AG20443 (cell line): ENCODE measurements at regions not wholly inside any gene's neighbourhood (a gene's known extent, or its start where the extent isn't known, plus 50 kb on each side); places are given as distances from the start of the nearest gene placed in this dataset.
"Not testable (repeated sequence)": the region's sequence is repeated elsewhere in the genome, so short reads cannot be mapped to it uniquely, and the experiment has no call there.

Source experiments
- DNase-seq: peaks from one replicate; pipeline ENCODE4 v3.0.0; 2012; ENCODE audit warnings: low spot score, mixed read lengths

DNA sequence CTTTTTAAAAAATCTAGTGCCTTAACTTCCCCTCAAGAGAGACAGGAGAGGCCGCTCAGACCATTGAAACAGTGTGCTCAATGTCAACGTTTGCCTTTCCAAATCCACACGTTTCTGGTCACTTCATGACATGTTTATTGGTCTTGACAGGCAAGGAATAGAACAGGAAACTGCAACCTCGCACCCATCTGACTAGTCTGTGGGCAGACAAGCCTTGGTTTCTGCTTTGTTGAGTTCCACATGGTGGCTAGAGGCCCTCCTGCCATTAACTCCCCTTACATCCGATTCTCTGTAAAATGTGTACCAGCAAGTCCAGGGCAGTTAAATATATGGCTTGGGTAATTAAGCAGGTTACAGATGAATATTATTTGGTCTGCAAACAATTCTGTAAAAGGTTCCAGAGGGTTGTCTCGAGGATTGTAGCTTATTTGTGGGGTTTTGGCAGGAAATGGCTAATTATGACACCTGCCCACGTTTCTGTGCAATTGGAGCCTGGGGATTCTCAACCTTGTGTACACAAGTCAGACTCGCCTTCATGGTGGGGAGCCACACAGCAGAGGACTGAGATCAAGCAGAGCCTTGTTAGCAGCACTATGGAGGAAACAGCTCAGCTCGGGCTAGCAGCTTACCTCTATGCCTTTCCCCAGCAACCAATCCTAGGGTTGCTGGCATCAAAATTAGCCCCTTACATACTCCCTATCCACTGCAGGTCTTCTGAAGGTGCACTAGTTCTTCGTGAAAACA is 317.5 kb upstream of the IGF1R start:
- DNase-seq, result no peak

DNA sequence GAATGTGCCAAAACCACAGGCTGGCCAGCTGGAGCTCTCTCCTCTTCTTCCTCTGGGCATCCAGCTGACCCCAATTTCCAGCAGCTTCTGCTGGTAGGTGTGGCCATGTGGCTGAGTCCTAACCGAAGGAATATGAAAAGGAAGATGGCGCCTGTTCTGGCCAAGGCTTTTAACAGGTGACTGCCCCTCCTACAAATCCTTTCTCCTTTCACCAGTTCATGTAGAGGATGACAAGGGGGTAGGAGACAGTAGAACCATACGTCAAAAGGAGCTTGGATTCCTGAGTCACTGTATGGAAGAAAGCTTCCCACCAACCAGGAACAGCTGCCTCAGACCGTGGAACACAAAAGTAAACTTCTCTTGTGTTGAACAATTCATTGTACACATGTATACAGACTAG is 316.7 kb upstream of the IGF1R start:
- no peak for DNase-seq

DNA sequence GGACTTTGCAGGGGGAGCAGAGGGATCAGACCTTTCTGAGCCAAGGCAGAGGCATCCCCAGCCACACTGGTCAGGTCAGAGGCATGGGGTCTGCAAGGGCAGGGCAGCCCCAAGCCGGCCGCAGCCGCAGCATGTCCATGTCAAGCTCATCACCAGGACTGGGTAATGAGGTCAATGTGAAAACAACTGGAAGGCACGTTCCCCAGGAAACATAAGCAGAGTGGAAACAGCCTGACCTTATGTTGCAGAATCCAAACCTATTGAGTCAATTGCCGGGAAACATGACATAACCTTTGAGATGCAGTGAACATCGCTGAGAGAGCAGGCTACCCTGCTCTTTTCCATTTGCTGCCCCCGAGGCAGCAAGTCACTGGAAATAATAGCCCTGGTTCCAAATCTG is 315.1 kb upstream of the IGF1R start:
- no peak for DNase-seq

DNA sequence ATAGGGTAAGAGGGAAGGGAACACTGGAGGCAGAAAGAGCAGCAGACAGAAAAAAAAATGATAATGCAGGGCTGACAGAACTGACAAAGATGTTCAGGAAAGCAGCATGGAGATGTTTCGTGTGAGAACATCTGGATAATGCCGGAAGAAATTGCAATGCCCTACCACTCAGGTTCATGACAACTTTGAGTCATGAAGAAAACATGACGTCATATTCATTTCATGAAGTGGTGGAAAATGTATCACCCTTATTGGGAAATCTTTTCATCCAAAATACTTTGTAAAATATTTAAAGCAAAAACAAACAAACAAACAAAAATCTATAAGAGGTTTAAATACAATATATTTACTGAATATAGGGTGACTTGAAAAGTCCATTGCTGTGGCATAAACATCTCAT is 305.4 kb upstream of the IGF1R start:
- DNase-seq, result no peak

- DNase-seq, result no peak
Observed at GRCh38 chr15:98344591-98344990, 303.7 kb upstream of the IGF1R start.

DNA sequence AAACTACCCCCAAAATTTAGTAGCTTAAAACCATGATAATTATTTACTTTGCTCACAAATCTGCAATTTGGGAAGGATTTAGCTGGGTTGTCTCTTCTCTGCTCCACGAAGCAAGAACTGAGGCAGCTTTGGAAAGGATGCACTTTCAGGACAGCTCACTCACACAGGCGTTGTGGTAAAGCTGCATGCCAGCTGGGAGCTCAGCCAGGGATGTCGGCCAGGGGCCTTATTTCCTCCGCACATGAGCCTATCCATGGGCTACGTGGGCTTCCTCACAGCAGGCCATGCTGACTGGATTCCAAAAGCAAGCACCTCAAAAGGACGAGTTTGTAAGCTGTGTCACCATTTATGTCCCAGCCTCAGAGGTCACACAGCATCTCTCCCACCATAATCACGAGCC is 301.3 kb upstream of the IGF1R start:
- DNase-seq, result no peak

- no peak for DNase-seq
Observed at GRCh38 chr15:98347866-98348265, 300.5 kb upstream of the IGF1R start.

GRCh38 chr15:98350276-98350675 is 298.1 kb upstream of the IGF1R start:
- DNase-seq, result no peak

DNA sequence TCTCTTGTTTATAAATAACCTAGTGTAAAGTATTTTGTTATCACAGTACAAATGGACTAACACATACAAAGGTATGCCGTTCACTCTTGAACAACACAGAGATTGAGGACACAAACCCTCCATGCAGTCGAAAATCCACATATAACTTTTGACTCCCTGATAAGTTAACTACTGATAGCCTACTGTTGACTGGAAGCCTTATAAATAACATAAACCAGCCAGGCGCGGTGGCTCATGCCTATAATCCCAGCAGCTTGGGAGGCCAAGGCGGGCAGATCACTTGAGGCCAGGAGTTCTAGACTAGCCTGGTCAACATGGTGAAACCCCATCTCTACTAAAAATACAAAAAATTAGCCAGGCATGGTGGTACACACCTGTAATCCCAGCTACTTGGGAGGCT is 290.1 kb upstream of the IGF1R start:
- not testable (repeated sequence) for DNase-seq

DNA sequence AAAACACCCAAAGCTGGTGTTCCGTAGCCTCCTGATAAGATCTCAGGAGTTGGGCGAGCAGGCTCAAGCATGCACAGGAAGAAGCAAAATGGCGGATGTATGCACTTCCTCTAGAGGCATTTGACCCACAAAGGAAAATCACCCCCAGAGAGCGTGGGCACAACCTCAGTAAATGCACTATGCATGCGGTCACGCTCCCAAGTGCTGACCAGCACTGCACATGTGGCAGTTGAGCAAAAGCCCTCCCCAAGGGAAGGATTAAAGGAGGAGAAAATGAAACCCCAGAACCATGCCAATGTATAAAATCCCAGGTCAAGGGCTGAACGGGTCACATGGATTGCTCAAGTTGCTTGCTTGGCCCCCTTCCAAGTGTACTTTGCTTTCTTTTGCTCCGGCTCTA is 289.4 kb upstream of the IGF1R start:
- no peak for DNase-seq

DNA sequence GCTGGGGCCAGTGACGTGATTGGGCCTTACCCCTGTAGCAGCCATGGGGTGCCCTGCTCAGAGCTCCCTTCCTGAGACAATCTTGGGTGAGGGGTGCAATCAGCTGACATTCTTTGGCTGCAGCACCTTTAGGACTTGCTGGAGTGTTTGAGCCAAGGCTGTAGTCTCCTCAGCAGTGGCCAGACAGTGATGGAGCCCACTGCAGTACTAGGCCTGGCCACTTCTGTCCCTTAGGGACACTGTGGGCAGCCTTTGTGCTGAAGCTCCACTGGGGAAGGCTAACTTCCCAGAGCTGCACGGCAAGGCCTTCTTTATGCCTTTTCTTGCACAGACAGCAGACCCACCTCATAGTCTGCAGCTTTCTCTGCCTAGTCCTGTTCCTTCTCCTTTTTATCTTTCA is 284.9 kb upstream of the IGF1R start:
- no peak for DNase-seq

DNA sequence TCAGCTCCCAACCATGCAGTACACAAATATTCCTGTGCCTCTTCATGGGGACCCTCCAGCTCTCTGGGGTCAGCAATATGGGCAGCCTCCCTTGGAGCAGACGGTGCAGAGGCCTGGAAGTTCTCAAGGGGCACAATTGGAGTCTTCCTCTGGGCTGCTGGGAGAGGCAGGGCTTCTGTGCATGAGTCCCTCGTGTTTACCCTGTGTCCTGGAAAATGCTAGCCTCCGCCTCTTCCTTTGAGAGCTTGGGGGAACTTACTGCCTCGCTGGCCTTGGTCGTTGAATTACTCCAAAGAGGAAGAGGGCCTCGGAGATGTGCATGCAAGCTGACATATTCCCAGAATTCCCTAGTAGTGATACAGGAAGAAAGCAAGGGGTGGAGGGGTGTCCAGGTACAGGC is 284.4 kb upstream of the IGF1R start:
- no peak for DNase-seq

GRCh38 chr15:98369081-98369716 is 279.1 kb upstream of the IGF1R start:
- DNase-seq, result no peak

- DNase-seq, result no peak
Observed at GRCh38 chr15:98375513-98376340, 272.6 kb upstream of the IGF1R start.

GRCh38 chr15:98380721-98381120 is 267.6 kb upstream of the IGF1R start:
- DNase-seq, result no peak

GRCh38 chr15:98381446-98381845 is 266.9 kb upstream of the IGF1R start:
- no peak for DNase-seq

GRCh38 chr15:98382139-98382538 is 266.2 kb upstream of the IGF1R start:
- no peak for DNase-seq

DNA sequence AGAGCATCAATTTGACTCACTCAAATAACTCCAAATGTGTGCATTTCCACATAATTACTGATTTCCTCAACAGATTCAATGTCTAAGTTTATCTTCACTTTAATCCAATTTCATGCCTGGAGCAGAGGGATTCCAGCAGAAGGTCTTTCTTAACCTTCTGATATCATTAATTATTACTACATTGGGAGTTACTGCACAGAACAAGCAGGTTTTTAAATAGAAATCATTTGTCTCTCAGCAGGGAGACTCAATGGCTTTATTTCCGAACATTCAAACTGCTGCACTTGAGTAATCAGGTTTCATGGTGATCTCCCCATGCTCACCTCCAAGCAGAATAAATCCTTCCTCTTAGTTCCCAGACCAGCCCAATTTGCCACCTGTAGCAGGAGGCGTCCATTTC is 264.8 kb upstream of the IGF1R start:
- DNase-seq, result no peak

- no peak for DNase-seq
Observed at GRCh38 chr15:98384328-98385029, 263.9 kb upstream of the IGF1R start.

- DNase-seq, result no peak
Observed at GRCh38 chr15:98385752-98386381, 262.5 kb upstream of the IGF1R start.

DNA sequence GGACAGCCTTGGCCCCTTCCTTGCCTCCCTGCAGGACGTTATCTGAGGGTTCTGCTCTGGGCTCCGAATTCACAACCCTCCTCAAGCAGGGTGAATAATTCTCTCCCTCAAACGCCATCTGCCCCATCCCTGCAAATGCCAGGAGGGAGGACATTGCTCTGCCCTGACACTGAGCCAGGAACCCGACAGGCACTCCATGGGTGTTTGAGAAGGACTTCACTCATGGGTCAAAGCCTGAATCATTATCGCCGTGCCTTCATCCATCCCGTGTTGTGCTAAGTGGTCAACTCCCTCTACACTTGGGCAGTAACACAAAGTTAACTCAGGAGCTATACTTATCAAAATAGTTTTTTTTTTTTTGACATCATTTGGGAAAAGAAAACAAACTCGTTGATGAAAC is 261.8 kb upstream of the IGF1R start:
- DNase-seq, result no peak

DNA sequence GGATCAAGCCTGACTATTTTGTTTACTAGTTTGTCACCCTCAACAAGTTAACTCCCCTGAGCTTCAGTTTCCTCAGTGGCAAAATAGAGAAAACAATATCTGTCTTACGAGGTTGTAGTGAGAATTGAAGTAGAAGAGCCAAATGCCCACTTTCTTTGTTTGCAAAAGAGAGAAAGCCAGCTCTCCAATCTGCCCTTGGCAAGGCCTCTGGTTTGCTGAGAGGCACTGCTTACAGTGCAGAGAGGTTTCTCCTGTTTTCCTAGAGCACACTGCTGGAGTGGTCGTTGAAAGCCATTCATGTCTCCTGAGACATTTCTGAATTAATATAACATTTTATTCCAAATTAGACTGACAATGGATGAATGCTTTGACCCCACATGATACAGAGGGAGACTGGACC is 260.5 kb upstream of the IGF1R start:
- no peak for DNase-seq
